ENCODE measurements at regions not wholly inside any gene's neighbourhood (a gene's known extent, or its start where the extent isn't known, plus 50 kb on each side); places are given as distances from the start of the nearest gene placed in this dataset.

- H3K36me3 ChIP-seq (ENCODE audit: control insufficient read depth, insufficient read depth, low read length): no peaks in the 10 kb centered on the region
- no peaks in the 10 kb centered on the region for H3K9me3 ChIP-seq (ENCODE audit: control insufficient read depth, insufficient read depth, low read depth, low read length)
- in situ Hi-C loops (cut with HindIII; ENCODE audit: low pct_unique_long_range_greater_than_20kb, low sequenced_read_pairs) (no loop called here), intact Hi-C loops (cut with micrococcal nuclease; ENCODE audit: unreplicated experiment) (loop anchor here (5.0 kb wide), 1 partner anchor 817 kb away; no protein-coding TSS in a partner anchor)
- DNase-seq (ENCODE audit: low read depth, low spot score) (peak; percentile 15), ATAC-seq (no peak)
- H3K4me3 ChIP-seq (ENCODE audit: low read depth in 2 of 2, low read length in 2 of 2): no peak overlapping the region
- CTCF ChIA-PET: no interaction called here
- POLR2A ChIA-PET: no interaction called here
- TF ChIP-seq, protein P1, sequence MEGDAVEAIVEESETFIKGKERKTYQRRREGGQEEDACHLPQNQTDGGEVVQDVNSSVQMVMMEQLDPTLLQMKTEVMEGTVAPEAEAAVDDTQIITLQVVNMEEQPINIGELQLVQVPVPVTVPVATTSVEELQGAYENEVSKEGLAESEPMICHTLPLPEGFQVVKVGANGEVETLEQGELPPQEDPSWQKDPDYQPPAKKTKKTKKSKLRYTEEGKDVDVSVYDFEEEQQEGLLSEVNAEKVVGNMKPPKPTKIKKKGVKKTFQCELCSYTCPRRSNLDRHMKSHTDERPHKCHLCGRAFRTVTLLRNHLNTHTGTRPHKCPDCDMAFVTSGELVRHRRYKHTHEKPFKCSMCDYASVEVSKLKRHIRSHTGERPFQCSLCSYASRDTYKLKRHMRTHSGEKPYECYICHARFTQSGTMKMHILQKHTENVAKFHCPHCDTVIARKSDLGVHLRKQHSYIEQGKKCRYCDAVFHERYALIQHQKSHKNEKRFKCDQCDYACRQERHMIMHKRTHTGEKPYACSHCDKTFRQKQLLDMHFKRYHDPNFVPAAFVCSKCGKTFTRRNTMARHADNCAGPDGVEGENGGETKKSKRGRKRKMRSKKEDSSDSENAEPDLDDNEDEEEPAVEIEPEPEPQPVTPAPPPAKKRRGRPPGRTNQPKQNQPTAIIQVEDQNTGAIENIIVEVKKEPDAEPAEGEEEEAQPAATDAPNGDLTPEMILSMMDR (IDR thresholded peaks at IDR 0.05): peak; percentile 54; the same call in 1 of the 2 replicates
- TF ChIP-seq SIN3A (IDR thresholded peaks at IDR 0.05; ENCODE audit: borderline replicate concordance, insufficient read depth, low read depth, low read length): no peak
- H3K4me1 ChIP-seq (ENCODE audit: control insufficient read depth, insufficient read depth, low read length): no peaks in the 10 kb centered on the region
- BruUV-seq (replicated peaks): no TSS peak
- H3K27me3 ChIP-seq (ENCODE audit: control insufficient read depth, insufficient read depth, low read length): no peaks in the 10 kb centered on the region
- H3K27ac ChIP-seq (ENCODE audit: low read length): no peak overlapping the region
These were observed 312.4 kb upstream of the MC4R start for GRCh38 chr18:60684843-60685513.

DNA sequence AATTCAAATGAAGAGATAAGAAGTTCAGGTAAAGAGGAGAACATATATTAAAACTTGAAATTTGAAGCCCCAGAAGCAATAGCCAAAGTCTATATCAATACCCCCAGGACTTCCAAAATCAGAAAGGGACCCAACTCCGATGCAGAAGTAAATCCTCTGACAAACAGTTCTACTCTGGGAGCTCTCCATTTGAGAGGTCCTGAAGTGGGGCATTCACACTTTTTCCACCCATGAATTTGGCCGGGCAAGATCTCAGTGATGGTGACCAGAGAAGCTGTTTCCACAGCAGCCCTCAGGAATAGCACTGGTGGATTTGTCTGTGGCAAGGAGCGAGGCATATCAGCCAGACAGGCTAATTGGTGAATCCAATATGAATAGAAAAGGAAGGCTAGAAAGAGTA is 313.6 kb upstream of the MC4R start:
- ChIA-PET CTCF (no interaction called here), POLR2A (no interaction called here)
- no peak for DNase-seq (ENCODE audit: low read depth, low spot score)
- ATAC-seq: no peak
- Histone ChIP-seq H3K4me3 (ENCODE audit: low read depth in 2 of 2, low read length in 2 of 2) (no peak overlapping the region), H3K9me3 (ENCODE audit: control insufficient read depth, insufficient read depth, low read depth, low read length) (no peaks in the 10 kb centered on the region), H3K27ac (ENCODE audit: low read length) (no peak overlapping the region), H3K36me3 (ENCODE audit: control insufficient read depth, insufficient read depth, low read length) (no peaks in the 10 kb centered on the region), H3K27me3 (ENCODE audit: control insufficient read depth, insufficient read depth, low read length) (no peaks in the 10 kb centered on the region), H3K4me1 (ENCODE audit: control insufficient read depth, insufficient read depth, low read length) (no peaks in the 10 kb centered on the region)
- no TSS peak for BruUV-seq (replicated peaks)
- in situ Hi-C loops (cut with HindIII; ENCODE audit: low pct_unique_long_range_greater_than_20kb, low sequenced_read_pairs): no loop called here
- TF ChIP-seq TCF7L2 (IDR thresholded peaks at IDR 0.05; ENCODE audit: low read depth, low read length) (no peak), POLR2AphosphoS5 (IDR thresholded peaks at IDR 0.05; ENCODE audit: low read depth, low read length) (no peak)
- intact Hi-C loops (cut with micrococcal nuclease; ENCODE audit: unreplicated experiment): loop anchor here (5.0 kb wide), 1 partner anchor 816 kb away; no protein-coding TSS in a partner anchor

DNA sequence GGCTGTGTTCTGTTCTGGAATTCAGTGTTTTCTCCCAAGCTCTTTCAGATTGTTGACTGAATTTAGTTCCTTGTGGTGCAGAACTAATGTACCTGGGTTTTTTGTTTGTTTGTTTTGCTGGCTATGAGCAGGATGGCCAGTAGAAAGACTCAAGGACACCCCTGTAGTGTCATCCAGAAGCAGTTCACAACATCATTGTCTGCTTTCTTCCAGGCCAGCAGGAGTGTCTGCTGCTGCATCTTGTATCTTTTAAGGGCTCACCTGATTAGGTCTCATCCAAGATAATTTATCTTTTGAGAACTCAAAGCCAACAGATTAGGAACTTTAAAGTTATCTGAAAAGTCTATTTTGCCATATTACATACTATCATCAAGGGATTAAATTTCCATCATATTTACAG is 318.5 kb upstream of the MC4R start:
- Histone ChIP-seq H3K27me3 (ENCODE audit: control insufficient read depth, insufficient read depth, low read length) (no peaks in the 10 kb centered on the region), H3K27ac (ENCODE audit: low read length) (no peak overlapping the region), H3K4me1 (ENCODE audit: control insufficient read depth, insufficient read depth, low read length) (no peaks in the 10 kb centered on the region), H3K4me3 (ENCODE audit: low read depth in 2 of 2, low read length in 2 of 2) (no peak overlapping the region), H3K9me3 (ENCODE audit: control insufficient read depth, insufficient read depth, low read depth, low read length) (no peaks in the 10 kb centered on the region), H3K36me3 (ENCODE audit: control insufficient read depth, insufficient read depth, low read length) (no peaks in the 10 kb centered on the region)
- no TSS peak for BruUV-seq (replicated peaks)
- ChIA-PET CTCF (no interaction called here), POLR2A (no interaction called here)
- TF ChIP-seq, protein P2, sequence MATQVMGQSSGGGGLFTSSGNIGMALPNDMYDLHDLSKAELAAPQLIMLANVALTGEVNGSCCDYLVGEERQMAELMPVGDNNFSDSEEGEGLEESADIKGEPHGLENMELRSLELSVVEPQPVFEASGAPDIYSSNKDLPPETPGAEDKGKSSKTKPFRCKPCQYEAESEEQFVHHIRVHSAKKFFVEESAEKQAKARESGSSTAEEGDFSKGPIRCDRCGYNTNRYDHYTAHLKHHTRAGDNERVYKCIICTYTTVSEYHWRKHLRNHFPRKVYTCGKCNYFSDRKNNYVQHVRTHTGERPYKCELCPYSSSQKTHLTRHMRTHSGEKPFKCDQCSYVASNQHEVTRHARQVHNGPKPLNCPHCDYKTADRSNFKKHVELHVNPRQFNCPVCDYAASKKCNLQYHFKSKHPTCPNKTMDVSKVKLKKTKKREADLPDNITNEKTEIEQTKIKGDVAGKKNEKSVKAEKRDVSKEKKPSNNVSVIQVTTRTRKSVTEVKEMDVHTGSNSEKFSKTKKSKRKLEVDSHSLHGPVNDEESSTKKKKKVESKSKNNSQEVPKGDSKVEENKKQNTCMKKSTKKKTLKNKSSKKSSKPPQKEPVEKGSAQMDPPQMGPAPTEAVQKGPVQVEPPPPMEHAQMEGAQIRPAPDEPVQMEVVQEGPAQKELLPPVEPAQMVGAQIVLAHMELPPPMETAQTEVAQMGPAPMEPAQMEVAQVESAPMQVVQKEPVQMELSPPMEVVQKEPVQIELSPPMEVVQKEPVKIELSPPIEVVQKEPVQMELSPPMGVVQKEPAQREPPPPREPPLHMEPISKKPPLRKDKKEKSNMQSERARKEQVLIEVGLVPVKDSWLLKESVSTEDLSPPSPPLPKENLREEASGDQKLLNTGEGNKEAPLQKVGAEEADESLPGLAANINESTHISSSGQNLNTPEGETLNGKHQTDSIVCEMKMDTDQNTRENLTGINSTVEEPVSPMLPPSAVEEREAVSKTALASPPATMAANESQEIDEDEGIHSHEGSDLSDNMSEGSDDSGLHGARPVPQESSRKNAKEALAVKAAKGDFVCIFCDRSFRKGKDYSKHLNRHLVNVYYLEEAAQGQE (IDR thresholded peaks at IDR 0.05; ENCODE audit: insufficient read depth in 1 of 2, low read depth in 2 of 2, low read length in 1 of 2): no peak
- TF ChIP-seq, protein P1 (IDR thresholded peaks at IDR 0.05): no peak
- TF ChIP-seq POLR2AphosphoS5 (IDR thresholded peaks at IDR 0.05; ENCODE audit: low read depth, low read length) (no peak), SIN3A (IDR thresholded peaks at IDR 0.05; ENCODE audit: borderline replicate concordance, insufficient read depth, low read depth, low read length) (no peak), TCF7L2 (IDR thresholded peaks at IDR 0.05; ENCODE audit: low read depth, low read length) (no peak)
- intact Hi-C loops (cut with micrococcal nuclease; ENCODE audit: unreplicated experiment): no loop called here
- ATAC-seq: no peak
- in situ Hi-C loops (cut with HindIII; ENCODE audit: low pct_unique_long_range_greater_than_20kb, low sequenced_read_pairs): no loop called here
- no peak for DNase-seq (ENCODE audit: low read depth, low spot score)
